HEK293T (cell line): ENCODE measurements at regions not wholly inside any gene's neighbourhood (a gene's known extent, or its start where the extent isn't known, plus 50 kb on each side); places are given as distances from the start of the nearest gene placed in this dataset.

Source experiments
- BHLHE40 ChIP-seq: fragments of 450-650 bp; IDR thresholded peaks from 2 replicates; pipeline ENCODE4 v1.6.1; 2016; ENCODE audit warnings: mild to moderate bottlenecking, moderate library complexity, borderline replicate concordance
- ELF4 ChIP-seq: fragments of 450-650 bp; IDR thresholded peaks from 2 replicates; pipeline ENCODE4 v1.6.1; 2017; ENCODE audit warnings: antibody characterized with exemption
- FOXK2 ChIP-seq: fragments of 450-650 bp; IDR thresholded peaks from 2 replicates; pipeline ENCODE4 v1.6.1; 2016; ENCODE audit warnings: mild to moderate bottlenecking
- FOXM1 ChIP-seq: fragments of 450-650 bp; IDR thresholded peaks from 2 replicates; pipeline ENCODE4 v1.6.1; 2017; ENCODE audit warnings: mild to moderate bottlenecking, borderline replicate concordance
- HDGF ChIP-seq: fragments of 450-650 bp; IDR thresholded peaks from 2 replicates; pipeline ENCODE4 v1.6.1; 2017; ENCODE audit warnings: antibody characterized with exemption, borderline replicate concordance
- L3MBTL2 ChIP-seq: fragments of 450-650 bp; conservative IDR thresholded peaks from 2 replicates; pipeline ENCODE4 v1.6.1; 2016; ENCODE audit warnings: mild to moderate bottlenecking
- NFRKB ChIP-seq: fragments of 450-650 bp; IDR thresholded peaks from 2 replicates; pipeline ENCODE4 v1.6.1; 2016; ENCODE audit warnings: mild to moderate bottlenecking, moderate library complexity
- SP1 ChIP-seq: fragments of 450-650 bp; IDR thresholded peaks from 2 replicates; pipeline ENCODE4 v1.6.1; 2017
- TARDBP ChIP-seq: fragments of 450-650 bp; IDR thresholded peaks from 2 replicates; pipeline ENCODE4 v1.6.1; 2016
- TF ChIP-seq, protein P1 (sequence below): fragments of 450-650 bp; IDR thresholded peaks from 2 replicates; pipeline ENCODE4 v1.6.1; 2016

- TF ChIP-seq HDGF (no peak), FOXM1 (no peak), TARDBP (no peak), ELF4 (no peak), NFRKB (no peak), BHLHE40 (no peak), SP1 (no peak), FOXK2 (no peak), L3MBTL2 (no peak)
- TF ChIP-seq, protein P1, sequence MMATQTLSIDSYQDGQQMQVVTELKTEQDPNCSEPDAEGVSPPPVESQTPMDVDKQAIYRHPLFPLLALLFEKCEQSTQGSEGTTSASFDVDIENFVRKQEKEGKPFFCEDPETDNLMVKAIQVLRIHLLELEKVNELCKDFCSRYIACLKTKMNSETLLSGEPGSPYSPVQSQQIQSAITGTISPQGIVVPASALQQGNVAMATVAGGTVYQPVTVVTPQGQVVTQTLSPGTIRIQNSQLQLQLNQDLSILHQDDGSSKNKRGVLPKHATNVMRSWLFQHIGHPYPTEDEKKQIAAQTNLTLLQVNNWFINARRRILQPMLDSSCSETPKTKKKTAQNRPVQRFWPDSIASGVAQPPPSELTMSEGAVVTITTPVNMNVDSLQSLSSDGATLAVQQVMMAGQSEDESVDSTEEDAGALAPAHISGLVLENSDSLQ, result no peak
Measured at GRCh38 chr5:83839788-83840187, 119.1 kb upstream of the HAPLN1 start.
